ENCODE measurements at regions not wholly inside any gene's neighbourhood (a gene's known extent, or its start where the extent isn't known, plus 50 kb on each side); places are given as distances from the start of the nearest gene placed in this dataset.
"Not testable (repeated sequence)": the region's sequence is repeated elsewhere in the genome, so short reads cannot be mapped to it uniquely, and the experiment has no call there.

DNA sequence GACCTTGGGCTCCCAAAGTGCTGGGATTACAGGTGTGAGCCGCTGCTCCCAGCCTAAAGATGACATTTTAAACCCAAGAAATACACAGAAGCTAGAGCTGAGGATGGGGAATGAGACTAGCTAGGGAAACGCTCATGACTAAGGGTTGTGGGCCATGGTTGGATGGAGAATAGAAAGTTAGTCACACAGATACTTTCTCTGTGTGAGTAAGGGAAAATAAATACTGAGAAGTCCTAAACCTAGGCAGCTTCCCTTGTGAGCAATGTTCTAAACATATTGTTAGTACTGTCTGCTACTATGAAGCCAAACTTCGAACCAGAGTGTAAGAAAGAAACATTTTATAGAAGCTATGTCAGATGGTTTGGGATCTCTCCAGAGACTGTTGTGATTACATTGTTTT lies 304.8 kb upstream of the STAC start:
- no peak for DNase-seq (ENCODE audit: low read depth)

DNA sequence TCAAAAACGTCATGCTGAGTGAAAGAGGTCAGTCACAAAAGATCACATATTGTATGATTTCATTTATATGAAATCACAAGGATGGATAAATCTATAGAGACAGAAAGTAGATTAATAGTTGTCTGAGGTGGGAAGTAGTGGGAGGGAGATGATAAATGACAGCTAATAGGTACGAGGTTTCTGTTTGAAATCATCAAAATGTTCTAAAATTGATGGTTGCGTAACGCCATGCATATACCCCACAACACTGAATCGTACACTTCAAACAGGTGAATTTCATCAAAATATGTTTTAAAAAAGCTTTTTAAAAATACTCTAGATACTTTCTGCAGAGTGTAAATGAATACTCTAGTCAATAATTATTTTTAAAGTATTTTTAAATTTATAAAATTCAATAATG lies 303.0 kb upstream of the STAC start:
- DNase-seq (ENCODE audit: low read depth) = no peak

DNA sequence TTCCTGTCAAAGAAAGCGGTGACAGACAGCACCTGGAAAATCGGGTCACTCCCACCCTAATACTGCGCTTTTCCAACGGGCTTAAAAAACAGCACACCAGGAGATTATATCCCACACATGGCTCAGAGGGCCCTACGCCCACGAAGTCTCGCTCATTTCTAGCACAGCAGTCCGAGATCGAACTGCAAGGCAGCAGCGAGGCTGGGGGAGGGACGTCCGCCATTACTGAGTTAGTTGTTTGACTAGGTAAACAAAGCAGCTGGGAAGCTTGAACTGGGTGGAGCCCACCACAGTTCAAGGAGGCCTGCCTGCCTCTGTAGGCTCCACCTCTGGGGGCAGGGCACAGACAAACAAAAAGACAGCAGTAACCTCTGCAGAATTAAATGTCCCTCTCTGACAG lies 297.3 kb upstream of the STAC start:
- DNase-seq (ENCODE audit: low read depth) = not testable (repeated sequence)

DNA sequence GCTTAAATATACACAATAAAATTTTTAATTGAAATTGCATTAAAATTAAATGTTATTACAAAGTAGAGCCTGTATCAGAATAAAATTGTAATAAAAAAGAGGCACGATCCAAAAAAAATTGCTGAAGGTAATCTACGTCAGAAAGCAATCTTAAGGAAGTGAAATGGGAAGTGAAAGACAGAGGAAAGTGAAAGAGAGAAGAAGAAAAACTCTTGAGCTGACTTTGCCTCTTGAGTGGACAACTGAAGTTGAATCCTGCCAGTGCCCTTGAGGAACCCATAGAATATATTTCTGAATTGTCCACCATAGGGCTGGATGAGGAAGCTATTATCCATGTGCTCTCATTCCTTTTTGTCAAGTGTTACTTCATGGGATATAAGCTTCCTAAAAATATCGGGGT lies 285.1 kb upstream of the STAC start:
- no peak for DNase-seq (ENCODE audit: low read depth)

DNA sequence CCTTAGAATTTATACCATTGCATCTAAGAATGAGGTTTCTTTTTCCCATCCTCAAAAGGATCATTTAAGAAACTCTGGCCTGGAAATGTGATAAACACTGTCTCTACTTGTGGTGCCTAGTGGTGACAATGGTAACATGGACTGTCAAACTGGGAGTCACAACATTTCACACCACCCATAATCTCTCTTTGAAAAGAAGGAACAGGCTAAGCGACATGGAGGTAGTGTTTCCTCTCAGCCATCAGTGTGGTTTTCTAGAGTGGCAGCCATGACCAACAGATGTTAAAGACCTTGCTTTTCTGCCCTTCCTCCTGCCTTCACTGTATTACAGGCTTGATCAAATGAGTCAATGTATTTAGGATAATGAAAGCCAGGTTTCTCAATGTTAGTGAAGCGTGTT lies 283.1 kb upstream of the STAC start:
- no peak for DNase-seq (ENCODE audit: low read depth)

DNA sequence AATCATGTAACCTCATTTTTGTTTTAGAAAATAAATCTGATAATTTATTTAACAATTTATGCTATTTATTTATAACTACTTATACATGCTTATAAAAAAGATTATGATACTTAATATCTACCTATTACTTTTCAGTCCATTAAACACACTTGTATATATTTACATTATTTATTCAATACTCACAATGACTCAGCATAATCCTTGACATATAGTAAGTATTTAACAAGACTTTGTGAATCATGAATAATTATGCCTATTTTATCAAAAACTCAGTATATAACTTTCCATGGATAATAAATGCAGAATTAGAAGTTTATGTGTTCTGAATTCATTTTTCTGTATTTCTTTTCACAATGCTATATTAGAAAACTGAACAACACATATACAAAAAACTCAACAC lies 266.0 kb upstream of the STAC start:
- DNase-seq (ENCODE audit: low read depth) = no peak

DNA sequence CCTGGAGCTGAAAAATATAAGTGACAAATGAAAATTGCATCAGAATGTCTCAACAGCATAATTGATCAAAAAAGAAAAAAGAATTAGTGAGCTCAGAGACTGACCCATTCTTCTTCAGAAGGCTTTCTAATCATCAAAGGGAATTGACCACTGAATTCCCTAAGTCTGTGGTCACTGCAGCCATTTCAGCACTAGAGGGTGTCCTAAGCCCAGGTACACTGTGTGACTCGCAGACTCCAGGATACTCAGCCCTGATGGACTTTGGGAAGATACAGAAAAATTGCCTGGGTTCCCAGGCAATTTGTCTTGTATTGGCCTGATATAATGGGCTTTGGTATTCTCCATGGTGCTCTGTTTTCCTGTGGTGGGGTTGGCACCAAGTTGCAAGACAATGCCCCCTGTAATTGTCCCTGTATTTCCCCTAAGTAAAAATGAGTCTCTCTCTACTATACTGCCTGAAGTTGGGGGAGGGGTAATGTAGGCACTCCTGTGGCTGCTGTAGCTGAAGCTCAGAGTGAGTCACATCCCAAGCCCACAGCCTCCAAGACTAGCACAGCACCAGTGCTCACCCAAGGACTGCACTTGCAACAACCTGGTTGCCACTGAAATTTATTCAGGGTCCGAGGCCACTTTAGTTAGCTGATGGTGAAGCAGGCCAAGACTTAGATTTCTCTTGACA lies 256.0 kb upstream of the STAC start:
- DNase-seq (ENCODE audit: low read depth) = peak; percentile 47

DNA sequence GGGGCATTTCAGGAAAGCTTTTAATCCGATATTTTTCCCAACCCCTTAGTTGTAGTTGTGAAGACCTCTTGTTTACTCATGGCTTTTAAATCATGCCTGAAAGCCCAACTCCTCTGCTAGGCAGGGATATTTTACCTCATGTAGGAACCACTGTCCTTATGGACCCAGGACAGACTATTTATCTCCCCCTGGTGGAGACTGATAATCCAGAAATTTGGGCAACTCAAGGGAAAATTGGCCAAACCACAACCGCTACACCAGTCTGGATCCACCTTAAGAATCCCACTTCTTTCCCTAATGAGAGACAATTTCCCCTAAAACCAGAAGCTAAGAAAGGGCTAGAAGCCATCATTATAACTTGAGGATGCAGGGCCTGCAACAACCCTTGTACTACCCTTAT lies 248.1 kb upstream of the STAC start:
- no peak for DNase-seq (ENCODE audit: low read depth)

DNA sequence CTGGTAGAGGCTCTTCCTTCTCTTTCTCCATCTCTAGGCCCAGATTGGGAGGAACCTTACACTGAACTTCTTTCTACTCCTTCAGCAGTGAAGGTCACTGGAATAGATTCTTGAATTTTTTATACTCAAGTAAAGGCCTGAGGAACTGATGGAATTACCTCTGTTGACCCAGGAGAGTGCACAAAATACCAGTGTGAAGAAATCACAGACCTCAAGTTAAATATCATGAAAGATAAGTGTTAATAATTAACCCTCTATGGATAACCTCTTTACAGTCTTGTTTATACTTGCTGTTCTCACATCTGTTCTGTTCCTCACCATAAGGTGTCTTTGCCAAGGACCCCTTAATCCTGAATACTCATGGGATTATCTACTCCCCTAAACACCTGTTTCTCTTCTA lies 244.4 kb upstream of the STAC start:
- no peak for DNase-seq (ENCODE audit: low read depth)

DNA sequence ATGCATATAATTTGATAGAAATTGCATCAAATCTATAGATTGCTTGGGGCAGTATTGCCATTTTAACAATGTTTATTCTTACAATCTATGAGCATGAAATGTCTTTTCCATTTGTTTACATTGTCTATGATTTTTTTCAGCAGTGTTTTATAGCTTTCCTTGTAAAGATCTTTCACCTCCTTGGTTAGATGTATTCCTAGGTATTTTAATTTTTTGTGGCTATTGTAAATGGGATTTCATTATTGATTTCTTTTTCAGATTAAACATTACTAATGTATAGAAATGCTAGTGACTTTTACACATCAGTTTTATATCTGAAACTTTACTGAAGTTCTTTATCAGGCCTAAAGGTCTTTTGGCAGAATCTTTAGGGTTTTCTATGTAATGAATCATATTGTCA lies 237.6 kb upstream of the STAC start:
- DNase-seq (ENCODE audit: low read depth) = no peak

DNA sequence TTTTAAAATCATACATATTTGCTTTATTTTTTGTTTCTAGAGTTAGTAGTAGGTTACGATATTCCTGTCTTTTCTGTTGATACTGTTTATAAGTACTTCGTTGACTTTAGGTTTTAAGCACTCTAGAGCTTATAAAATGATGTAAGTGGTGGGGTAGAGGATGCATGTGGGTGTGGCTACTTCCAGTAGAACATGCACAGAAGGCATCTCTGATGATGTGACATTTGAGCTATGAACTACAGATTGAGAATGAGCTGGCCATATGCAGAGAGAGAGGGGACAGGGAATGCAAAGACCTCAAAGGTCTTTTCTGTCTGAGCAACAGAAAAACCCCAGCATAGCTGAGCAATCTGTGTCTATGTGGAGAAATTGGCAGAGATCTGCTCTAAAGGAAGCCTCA lies 233.9 kb upstream of the STAC start:
- no peak for DNase-seq (ENCODE audit: low read depth)

DNA sequence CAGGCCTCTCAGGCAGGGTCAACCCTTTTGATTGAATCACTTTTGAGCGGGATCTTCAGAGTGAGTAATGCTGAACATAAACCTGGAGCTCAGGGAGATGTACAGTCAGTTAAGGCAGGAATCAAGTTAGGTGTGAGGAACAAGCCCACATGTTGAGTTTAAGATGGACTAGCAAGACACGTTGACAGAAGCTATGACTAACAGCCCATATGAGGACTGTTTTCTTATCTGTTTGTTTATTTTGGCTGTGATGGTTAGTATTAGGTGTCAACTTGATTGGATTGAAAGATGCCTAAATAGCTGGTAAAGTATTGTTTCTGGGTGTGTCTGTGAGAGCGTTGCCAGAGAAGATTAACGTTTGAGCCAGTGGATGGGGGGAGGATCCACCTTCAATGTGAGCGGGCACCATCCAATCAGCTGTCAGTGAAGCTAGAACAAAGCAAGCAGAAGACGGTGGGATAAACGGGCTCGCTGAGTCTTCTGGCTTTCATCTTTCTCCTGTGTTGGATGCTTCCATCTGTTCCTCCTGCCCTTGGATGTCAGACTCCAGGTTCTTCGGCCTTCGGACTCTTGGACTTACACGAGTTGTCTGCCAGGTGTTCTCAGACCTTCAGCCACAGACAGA lies 232.3 kb upstream of the STAC start:
- DNase-seq (ENCODE audit: low read depth) = peak; percentile 5

DNA sequence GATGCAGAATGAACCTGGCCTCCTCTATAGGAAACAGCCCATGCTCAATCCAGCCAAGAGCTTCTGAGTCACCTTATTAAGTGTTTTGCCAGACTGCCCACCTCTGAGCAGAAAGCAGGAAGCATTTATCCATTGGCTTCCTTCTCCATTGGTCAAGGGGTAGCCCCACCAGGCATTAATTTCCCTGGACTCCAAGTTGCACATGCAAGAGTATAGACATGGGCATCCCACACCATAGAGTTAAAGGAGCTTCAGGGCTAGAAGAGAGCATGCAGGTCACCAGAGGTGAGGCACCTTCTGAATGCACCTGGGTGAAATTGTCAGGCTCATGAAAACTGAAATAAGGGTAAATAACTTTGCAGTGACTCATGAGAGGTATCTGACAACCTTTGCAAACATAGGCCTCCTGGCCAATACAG lies 230.8 kb upstream of the STAC start:
- no peak for DNase-seq (ENCODE audit: low read depth)

DNA sequence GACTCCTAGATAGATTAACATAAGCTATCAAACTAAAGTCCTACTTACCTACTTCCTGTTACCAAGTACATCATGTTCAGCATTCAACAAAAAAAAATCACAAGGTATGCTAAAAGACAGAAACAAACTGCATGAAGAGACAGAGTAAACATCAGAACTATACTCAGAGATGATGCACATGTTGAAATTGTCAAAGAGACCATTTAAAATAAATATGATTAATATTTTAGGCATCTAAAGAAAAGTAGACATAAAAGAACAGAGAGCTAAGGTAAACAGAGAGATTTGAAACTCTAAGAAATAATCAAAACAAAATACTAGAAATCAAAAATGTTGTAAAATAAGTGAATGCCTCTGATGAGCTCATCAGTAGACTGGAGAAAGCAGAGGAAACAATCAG lies 224.8 kb upstream of the STAC start:
- DNase-seq (ENCODE audit: low read depth) = no peak

DNA sequence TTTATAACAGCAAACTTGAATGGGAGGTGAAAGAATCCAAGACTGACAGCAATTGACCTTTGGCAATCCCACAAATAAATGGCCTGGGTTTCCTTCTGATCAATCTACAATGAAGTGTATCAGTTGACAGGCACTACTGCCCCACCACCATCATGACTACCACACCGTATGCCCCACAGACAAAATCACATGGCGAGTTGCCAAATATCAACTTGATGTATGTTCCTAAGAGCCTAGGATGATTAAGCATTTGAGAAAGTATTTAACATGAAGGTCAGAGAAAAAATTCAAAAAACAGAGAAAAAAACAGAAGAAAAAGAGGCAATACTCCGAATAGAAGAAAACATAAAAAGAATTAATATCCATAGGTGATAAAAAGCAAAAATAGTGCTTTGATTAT lies 215.9 kb upstream of the STAC start:
- DNase-seq (ENCODE audit: low read depth) = no peak

DNA sequence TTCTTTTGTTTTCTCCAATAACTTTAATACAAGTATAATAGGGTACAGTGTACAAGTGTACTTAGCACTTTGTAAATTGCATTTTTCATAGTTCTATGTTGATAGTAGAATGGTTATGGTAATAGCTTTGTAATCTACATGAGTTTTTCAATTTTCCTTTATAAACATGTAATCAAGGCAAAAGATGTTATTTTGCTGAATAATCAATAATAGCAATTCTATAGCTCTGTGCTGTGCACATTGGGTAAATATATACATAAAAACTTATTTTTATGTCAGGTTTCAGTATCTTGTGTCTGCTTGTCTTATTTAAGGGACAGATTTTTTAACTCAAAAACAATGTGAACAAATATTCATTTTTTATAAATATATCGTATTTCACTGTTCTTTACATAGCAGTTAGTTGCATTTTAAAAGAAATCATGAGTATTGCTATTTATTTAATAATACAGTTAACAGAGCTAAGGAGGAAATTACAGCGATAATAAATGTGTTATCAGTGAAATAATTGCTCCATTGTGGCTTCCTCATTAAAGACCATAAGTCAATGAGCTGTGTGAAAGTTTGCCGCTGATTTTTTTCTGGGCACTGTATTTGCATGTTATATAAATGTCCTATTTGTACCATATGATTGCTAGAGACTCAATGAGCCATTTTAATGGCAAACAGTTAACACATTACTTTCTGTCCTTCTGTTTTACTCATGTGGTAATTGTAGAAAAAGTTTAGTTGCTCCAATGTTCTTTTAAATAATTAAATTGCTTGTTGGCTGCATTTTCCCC lies 214.6 kb upstream of the STAC start:
- DNase-seq (ENCODE audit: low read depth) = no peak

DNA sequence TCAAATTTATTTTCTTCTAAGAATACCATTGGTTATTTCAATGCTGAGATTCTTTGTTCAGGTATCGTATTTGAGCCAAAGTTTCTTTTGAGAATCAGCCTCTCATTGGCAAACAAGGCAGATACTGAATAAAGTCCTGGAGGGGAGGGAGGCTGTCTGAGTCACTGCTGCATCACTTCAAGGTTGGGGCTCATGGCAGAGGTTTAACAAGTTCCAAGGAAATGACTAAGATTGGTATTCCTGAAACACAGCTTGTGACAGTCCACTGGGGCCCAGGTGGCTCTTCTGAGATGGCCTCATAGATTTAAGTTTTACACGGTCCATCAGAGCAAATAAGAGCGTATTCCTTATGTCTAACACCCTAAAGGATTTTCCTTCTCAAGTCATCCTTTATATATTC lies 213.8 kb upstream of the STAC start:
- DNase-seq (ENCODE audit: low read depth) = peak; percentile 58

DNA sequence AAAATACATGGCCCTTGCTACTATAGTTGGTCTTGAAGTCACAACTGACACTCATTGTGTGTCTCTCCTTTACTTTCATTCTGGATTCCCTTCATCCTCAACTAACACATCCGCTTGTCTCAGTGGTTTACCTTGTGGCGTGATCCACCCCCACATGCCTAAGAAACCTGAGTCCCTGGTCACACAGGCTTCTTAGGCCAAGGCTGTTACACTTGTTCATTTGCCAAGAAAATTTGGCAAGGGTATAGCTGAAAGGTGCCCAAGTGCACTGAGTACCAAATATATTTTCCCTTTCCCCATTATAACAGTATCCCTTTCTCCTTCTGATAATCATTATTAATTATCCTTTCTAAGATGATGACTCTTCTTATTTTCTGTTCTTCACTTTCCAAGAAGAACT lies 207.6 kb upstream of the STAC start:
- DNase-seq (ENCODE audit: low read depth) = no peak

DNA sequence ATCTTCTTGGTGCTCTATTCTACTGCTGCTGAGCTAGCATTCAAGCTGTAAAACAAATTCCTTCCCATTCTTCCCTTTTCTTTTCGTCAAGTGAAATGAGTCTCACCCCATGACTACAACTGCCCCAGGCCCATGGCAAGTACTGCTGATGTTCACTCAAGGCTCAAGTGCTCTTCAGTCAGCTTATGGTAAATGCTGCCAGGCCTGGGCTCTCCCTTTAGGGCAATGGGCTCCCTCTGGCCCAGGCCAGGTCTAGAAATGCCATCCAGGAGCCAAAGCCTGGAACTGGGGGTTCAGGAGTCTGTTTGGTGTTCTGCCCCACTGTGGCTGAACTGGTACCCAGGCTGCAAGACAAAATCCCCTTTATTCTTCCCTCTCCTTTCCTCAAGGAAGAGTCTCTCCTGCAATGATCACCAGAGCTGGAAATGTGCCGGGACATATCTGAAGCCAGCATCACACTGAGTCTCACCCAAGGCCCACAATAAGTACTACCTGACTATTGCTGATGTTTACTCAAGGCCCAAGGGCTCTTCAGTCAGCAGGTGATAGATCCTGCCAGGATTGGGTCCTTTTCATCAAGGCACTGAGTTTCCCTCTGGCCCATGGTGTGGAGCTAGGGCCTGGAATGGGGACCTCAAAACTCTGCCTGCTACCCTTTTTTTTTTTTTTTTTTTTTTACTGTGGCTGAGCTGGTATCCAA lies 205.0 kb upstream of the STAC start:
- no peak for DNase-seq (ENCODE audit: low read depth)

DNA sequence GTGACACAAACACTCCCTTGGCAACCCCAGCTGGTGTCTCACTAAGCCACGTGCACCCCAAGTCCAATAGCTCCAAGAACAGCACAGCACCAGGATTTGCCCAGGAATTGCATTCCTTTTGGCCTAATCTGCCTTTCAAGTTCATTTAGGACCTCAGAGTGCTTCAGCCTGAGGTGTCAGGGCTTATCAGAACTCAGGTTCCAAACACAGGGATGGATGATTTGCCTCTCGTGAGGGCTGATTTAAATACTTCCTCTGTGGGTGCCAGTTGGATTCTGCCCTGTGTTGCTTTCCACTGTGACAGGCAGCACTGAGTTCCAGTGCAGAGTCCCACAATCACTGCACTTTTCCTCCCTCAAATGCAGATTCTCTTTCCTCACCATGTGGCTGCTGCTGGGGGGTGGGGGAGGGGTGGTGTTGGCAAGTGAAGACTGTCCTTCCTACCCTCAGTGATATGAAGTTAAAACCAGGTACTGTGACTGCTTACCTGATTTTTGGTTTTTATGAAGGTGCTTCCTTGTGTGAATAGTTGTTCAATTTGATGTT lies 204.3 kb upstream of the STAC start:
- no peak for DNase-seq (ENCODE audit: low read depth)

DNA sequence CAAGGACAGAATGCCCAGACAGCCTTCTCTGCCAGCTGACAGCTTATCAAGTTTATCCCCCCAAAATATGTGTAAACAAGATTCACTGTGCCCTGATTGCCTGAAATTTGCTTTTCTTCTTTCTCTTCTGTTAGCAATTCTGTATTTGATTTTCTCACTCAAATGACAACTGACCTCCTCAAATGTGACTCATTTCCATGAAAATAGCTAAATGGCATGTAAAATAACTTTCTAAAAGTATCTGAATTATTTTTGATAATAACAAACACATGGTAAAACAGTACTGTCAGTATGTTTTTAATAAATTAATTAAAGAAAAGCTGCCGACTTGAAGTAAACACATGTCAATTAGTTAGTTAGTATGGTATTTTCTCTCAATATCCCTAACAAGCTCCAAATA lies 202.3 kb upstream of the STAC start:
- no peak for DNase-seq (ENCODE audit: low read depth)

DNA sequence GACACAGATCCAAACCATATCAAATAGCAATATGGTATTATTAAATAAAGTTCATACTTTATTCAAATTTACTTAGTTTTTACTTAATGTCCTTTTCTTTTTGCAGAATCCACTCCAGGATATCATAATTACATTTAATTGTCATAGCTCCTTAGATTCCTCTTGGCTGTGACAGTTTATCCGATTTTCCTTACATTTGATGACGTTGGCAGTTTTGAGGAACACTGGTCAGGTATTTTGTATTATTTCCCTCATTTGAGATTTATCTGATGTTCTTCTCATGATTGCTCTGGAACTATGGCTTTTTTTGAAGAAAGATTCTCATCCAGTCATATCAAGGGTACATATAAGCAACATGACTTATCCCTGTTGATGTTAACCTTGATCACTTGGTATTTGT lies 198.3 kb upstream of the STAC start:
- DNase-seq (ENCODE audit: low read depth) = no peak

Measured in LHCN-M2 (cell line).